ENCODE measurements at regions not wholly inside any gene's neighbourhood (a gene's known extent, or its start where the extent isn't known, plus 50 kb on each side); places are given as distances from the start of the nearest gene placed in this dataset.

GRCh38 chr4:19539201-19539600 lies 712.5 kb upstream of the SLIT2 start:
- no peak for DNase-seq
- Histone ChIP-seq H3K4me3 (ENCODE audit: low read depth in 2 of 2, low read length in 1 of 2) (no peak overlapping the region), H3K4me2 (no peak overlapping the region), H3K79me2 (ENCODE audit: insufficient read depth) (no peaks in the 10 kb centered on the region), H3K9me2 (no peaks in the 10 kb centered on the region), H3F3A (replicated peaks; ENCODE audit: insufficient read depth) (no peaks in the 10 kb centered on the region), H3K27ac (ENCODE audit: low read depth in 2 of 2, low read length in 1 of 2) (no peak overlapping the region), H2AFZ (ENCODE audit: low read depth) (no peak overlapping the region), H3K36me3 (replicated peaks in 1 of 2; ENCODE audit: control insufficient read depth in 1 of 2, insufficient read depth in 2 of 2, low read length in 1 of 2) (no peaks in the 10 kb centered on the region), H3K27me3 (ENCODE audit: insufficient read depth) (no peaks in the 10 kb centered on the region), H3K9me3 (no peaks in the 10 kb centered on the region), H3K9ac (no peak overlapping the region), H3K4me1 (ENCODE audit: control insufficient read depth in 1 of 2, insufficient read depth in 2 of 2, low read depth in 1 of 2, low read length in 1 of 2) (no peaks in the 10 kb centered on the region), H4K20me1 (ENCODE audit: insufficient read depth) (no peaks in the 10 kb centered on the region)
- 64% methylated on average over 3 of the region's 3 CpGs for WGBS (ENCODE audit: low lambda C conversion rate)
- POLR2A ChIA-PET: no interaction called here
- TF ChIP-seq MEF2A (IDR thresholded peaks at IDR 0.05; ENCODE audit: borderline replicate concordance, low read depth) (no peak), EP300 (IDR thresholded peaks at IDR 0.05; ENCODE audit: borderline replicate concordance in 1 of 2, low read depth in 1 of 2, low read length in 1 of 2) (no peak), NFIC (IDR thresholded peaks at IDR 0.05; ENCODE audit: borderline replicate concordance) (no peak), IRF3 (IDR thresholded peaks at IDR 0.05; ENCODE audit: low read depth, low read length) (no peak), JUND (IDR thresholded peaks at IDR 0.05) (no peak), RAD21 (IDR thresholded peaks at IDR 0.05; ENCODE audit: low read length) (no peak), NRF1 (IDR thresholded peaks at IDR 0.05; ENCODE audit: low read depth, low read length) (no peak), MAX (IDR thresholded peaks at IDR 0.05; ENCODE audit: low read depth) (no peak), EZH2phosphoT487 (IDR thresholded peaks at IDR 0.05; ENCODE audit: borderline replicate concordance, low read depth) (no peak), RXRA (IDR thresholded peaks at IDR 0.05; ENCODE audit: borderline replicate concordance, low read depth) (no peak), USF2 (IDR thresholded peaks at IDR 0.05; ENCODE audit: borderline replicate concordance, low read depth, low read length) (no peak), REST (IDR thresholded peaks at IDR 0.05; ENCODE audit: low read depth, low read length) (no peak), YY1 (IDR thresholded peaks at IDR 0.05; ENCODE audit: low read depth) (no peak), USF1 (IDR thresholded peaks at IDR 0.05; ENCODE audit: borderline replicate concordance, low read depth) (no peak), TAF1 (IDR thresholded peaks at IDR 0.05; ENCODE audit: borderline replicate concordance, low read depth, low read length) (no peak), MXI1 (IDR thresholded peaks at IDR 0.05; ENCODE audit: low read depth, low read length) (no peak), POLR2AphosphoS5 (IDR thresholded peaks at IDR 0.05; ENCODE audit: low read depth, low read length) (no peak), SMC3 (IDR thresholded peaks at IDR 0.05; ENCODE audit: low read depth, low read length) (no peak)
- CTCF ChIA-PET: interaction anchor here (1.0 kb wide), 1 partner anchor 709 kb away, joined by 3 read pairs; no protein-coding TSS in a partner anchor

Measured in SK-N-SH (cell line).